Colonic mucosa (tissue), 4 donors: ENCODE measurements at regions not wholly inside any gene's neighbourhood (a gene's known extent, or its start where the extent isn't known, plus 50 kb on each side); places are given as distances from the start of the nearest gene placed in this dataset.

Experiments
- DNase-seq: peaks from one replicate; pipeline ENCODE4 v3.0.0-alpha.2; 2020
- H3K27ac ChIP-seq: fragments of 200-600 bp; one replicate; pipeline ENCODE4 v1.8.0; 2021
- H3K27me3 ChIP-seq: fragments of 200-600 bp; one replicate; pipeline ENCODE4 v1.8.0; 2021
- H3K36me3 ChIP-seq: fragments of 200-600 bp; one replicate; pipeline ENCODE4 v1.8.0; 2021
- H3K4me1 ChIP-seq: fragments of 200-600 bp; one replicate; pipeline ENCODE4 v1.8.0; 2021; ENCODE audit warnings: mild to moderate bottlenecking
- H3K4me3 ChIP-seq: fragments of 200-600 bp; one replicate; pipeline ENCODE4 v1.8.0; 2021
- H3K9ac ChIP-seq, 2 donors: one replicate each; pipeline ENCODE4 v1.7.0; 2013; ENCODE audit warnings: control low read depth in 2 of 2, low read depth in 2 of 2, low read length in 2 of 2
- H3K9me3 ChIP-seq: fragments of 200-600 bp; one replicate; pipeline ENCODE4 v1.8.0; 2021
- intact Hi-C: fragments of 100-400 bp; cut with DNase I; formaldehyde crosslinking; loops from one replicate; pipeline ENCODE4 v1.14.1; 2022
- TF ChIP-seq, protein P1 (sequence below): fragments of 200-600 bp; IDR thresholded peaks from one replicate; pipeline ENCODE4 v1.8.0; 2022; ENCODE audit warnings: antibody characterized with exemption, mild to moderate bottlenecking
- donor health status: healthy.
- donor health status: DM: no; HTN: no; CAD: no.
- donor health status: DM: no; HTN: no; CAD: no.

- Histone ChIP-seq H3K27me3 (no peaks in the 10 kb centered on the region), H3K36me3 (no peaks in the 10 kb centered on the region), H3K9me3 (no peaks in the 10 kb centered on the region), H3K9ac (peak overlapping the region in 1 of 2 donors; percentile 75), H3K4me1 (peaks cover 8% of the 10 kb centered on the region), H3K27ac (peak overlapping the region; percentile 88), H3K4me3 (no peak overlapping the region)
- TF ChIP-seq, protein P1, sequence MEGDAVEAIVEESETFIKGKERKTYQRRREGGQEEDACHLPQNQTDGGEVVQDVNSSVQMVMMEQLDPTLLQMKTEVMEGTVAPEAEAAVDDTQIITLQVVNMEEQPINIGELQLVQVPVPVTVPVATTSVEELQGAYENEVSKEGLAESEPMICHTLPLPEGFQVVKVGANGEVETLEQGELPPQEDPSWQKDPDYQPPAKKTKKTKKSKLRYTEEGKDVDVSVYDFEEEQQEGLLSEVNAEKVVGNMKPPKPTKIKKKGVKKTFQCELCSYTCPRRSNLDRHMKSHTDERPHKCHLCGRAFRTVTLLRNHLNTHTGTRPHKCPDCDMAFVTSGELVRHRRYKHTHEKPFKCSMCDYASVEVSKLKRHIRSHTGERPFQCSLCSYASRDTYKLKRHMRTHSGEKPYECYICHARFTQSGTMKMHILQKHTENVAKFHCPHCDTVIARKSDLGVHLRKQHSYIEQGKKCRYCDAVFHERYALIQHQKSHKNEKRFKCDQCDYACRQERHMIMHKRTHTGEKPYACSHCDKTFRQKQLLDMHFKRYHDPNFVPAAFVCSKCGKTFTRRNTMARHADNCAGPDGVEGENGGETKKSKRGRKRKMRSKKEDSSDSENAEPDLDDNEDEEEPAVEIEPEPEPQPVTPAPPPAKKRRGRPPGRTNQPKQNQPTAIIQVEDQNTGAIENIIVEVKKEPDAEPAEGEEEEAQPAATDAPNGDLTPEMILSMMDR: no peak
- intact Hi-C loops: loop anchor here (5.0 kb wide), 1 partner anchor 98 kb away; no protein-coding TSS in a partner anchor
- peak; percentile 66 for DNase-seq
Observed at GRCh38 chr21:38910390-38911067, 104.8 kb downstream of the ETS2 start.

DNA sequence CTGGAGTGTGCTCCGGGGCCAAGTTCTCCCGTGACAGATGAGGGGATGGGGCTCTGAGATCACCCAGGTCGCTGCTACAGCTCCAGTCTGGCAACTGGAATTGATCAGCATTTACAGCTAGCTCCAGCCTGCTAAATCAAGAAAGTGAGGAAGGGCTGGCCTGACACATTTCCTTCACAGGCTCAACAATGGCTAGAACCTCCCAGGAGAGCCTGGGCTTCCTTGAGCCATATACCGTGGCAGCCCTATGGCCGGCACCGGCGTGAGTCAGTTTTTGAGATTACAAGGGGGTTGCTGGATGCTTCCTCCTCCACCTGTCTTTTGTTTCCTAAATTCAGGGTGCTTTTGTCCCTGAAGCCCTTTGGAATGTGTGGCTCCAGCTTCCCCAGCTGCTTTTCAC is 104.2 kb downstream of the ETS2 start:
- TF ChIP-seq, protein P1: no peak
- H3K27ac ChIP-seq: peak overlapping the region; percentile 88

DNA sequence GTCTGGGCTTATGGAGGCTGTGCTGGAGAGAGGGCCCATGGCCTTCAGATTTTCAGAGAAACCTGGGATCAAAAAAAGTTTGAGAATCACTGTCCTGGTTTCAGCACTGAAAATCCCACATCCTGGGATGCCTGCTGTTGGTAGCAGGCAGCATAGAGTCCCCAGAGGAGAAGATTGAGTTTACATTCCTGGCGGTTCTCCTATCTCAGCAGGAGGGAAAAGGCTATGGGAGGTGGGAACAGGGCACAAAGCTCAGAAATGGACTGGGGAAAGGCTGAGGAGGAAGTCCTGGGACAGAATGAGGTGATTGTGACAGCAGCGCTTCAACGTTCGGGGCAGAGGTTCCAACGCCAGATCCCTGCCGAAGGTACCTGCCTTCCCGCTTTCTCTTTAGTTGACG is 103.4 kb downstream of the ETS2 start:
- Histone ChIP-seq H3K4me3 (no peak overlapping the region), H3K27me3 (no peaks in the 10 kb centered on the region), H3K4me1 (peaks cover 8% of the 10 kb centered on the region), H3K27ac (peak overlapping the region; percentile 88), H3K9ac (peak overlapping the region in 1 of 2 donors; percentile 14), H3K36me3 (no peaks in the 10 kb centered on the region), H3K9me3 (no peaks in the 10 kb centered on the region)
- TF ChIP-seq, protein P1: no peak
- no peak for DNase-seq
- intact Hi-C loops: no loop called here

More for the DNA sequence above, 104.2 kb downstream of the ETS2 start:
- H3K4me3 ChIP-seq: no peak overlapping the region
- H3K4me1 ChIP-seq: peaks cover 8% of the 10 kb centered on the region
- H3K36me3 ChIP-seq: no peaks in the 10 kb centered on the region
- intact Hi-C loops: loop anchor here (5.0 kb wide), 1 partner anchor 98 kb away; no protein-coding TSS in a partner anchor
- no peaks in the 10 kb centered on the region for H3K9me3 ChIP-seq
- no peaks in the 10 kb centered on the region for H3K27me3 ChIP-seq
- no peak for DNase-seq
- H3K9ac ChIP-seq: peak overlapping the region in 1 of 2 donors; percentile 75

DNA sequence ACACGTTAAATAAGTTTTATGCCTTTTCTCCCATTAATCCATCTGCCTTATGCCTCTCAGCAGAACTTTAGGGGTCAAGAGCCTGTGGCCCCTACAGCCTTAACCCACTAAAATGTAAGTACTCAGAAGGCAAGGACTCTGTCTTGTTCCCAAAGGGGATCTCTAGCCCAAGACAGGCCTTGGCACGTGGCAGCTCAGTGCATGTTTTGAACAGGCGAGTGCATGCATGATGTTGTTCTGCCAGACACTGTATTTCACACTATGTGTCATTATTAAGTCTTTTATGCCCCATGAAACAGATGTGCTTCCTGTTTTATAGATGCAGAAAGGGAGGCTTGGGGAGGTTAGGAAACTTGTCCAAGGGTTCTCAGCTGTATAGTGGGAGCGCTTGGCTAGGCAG is 102.8 kb downstream of the ETS2 start:
- Histone ChIP-seq H3K9ac (peak overlapping the region in 1 of 2 donors; percentile 14), H3K4me3 (no peak overlapping the region), H3K36me3 (no peaks in the 10 kb centered on the region), H3K27ac (no peak overlapping the region), H3K9me3 (no peaks in the 10 kb centered on the region), H3K4me1 (peaks cover 8% of the 10 kb centered on the region), H3K27me3 (no peaks in the 10 kb centered on the region)
- TF ChIP-seq, protein P1: no peak
- no peak for DNase-seq
- intact Hi-C loops: no loop called here

DNA sequence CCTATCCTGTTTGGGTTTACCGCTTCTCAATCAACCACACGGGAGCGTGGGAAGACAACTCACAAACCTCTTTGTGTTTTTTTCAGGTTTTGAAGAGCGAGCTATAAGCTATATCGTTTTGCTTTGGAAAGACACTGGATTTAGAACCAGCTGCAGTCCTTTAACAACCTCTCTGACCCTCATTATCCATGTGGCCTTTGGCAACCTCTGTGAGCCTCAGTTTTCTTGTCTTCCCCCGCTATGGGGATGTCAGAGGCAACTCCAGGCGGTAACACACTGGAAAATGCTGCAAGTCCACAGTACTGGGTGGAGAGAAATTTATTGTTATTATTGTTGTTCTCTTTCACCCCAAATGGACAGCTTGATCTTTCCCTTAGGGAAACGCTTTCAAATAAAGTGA is 100.0 kb downstream of the ETS2 start:
- DNase-seq: no peak

More for the DNA sequence above, 100.0 kb downstream of the ETS2 start:
- intact Hi-C loops: no loop called here
- Histone ChIP-seq H3K4me3 (no peak overlapping the region), H3K9me3 (no peaks in the 10 kb centered on the region), H3K9ac (no peak overlapping the region), H3K27ac (no peak overlapping the region), H3K27me3 (no peaks in the 10 kb centered on the region), H3K36me3 (no peaks in the 10 kb centered on the region), H3K4me1 (peaks cover 5% of the 10 kb centered on the region)
- TF ChIP-seq, protein P1: no peak
